ENCODE measurements at regions not wholly inside any gene's neighbourhood (a gene's known extent, or its start where the extent isn't known, plus 50 kb on each side); places are given as distances from the start of the nearest gene placed in this dataset.
"Not testable (repeated sequence)": the region's sequence is repeated elsewhere in the genome, so short reads cannot be mapped to it uniquely, and the experiment has no call there.

GRCh38 chr12:70008944-70009343 lies 183.9 kb downstream of the MYRFL start:
- no peak for DNase-seq (ENCODE audit: low spot score)

GRCh38 chr12:70011353-70011752 lies 186.3 kb downstream of the MYRFL start:
- no peak for DNase-seq (ENCODE audit: low spot score)

GRCh38 chr12:70013016-70013415 lies 188.0 kb downstream of the MYRFL start:
- not testable (repeated sequence) for DNase-seq (ENCODE audit: low spot score)

DNA sequence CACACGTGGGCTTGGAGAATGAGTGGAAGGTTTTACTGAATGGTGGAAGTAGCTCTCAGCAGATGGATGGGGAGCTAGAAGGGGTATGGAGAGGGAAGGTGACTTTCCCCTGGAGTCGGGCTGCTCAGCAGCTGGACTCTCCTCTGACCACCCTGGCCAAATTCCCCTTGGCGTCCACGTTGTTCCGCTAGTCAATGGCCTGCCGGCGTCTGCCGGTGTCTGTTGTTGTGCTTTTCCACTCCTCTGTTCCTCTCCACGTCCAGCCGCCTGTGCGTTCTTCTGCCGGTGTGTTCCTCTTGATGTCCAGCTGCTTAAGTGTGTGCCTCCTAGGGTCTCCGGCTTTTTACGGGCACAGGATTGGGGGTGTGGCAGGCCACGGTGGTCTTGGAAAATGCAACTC lies 203.5 kb downstream of the MYRFL start:
- no peak for DNase-seq (ENCODE audit: low spot score)

DNA sequence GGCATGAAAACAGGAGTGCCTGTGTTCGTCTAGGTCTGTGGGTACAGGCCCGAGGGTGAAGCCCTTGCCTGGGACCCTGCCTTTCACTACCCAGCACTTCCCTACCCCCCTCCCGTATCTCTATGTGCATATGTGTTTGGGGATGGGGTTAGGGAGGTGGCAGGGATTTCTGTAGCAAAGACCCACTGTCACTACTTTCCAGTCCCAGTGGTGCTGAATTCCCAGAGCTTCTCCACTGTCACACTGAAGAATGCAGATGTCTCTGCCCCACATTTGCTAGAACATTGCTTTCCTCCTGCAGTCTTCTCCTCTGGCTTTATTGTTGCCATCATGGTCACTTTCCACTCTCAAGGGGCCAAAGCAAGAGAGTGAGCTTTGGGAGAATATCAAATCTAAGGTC lies 203.9 kb downstream of the MYRFL start:
- no peak for DNase-seq (ENCODE audit: low spot score)

- DNase-seq (ENCODE audit: low spot score): no peak
Observed at GRCh38 chr12:70031046-70031445, 206.0 kb downstream of the MYRFL start.

DNA sequence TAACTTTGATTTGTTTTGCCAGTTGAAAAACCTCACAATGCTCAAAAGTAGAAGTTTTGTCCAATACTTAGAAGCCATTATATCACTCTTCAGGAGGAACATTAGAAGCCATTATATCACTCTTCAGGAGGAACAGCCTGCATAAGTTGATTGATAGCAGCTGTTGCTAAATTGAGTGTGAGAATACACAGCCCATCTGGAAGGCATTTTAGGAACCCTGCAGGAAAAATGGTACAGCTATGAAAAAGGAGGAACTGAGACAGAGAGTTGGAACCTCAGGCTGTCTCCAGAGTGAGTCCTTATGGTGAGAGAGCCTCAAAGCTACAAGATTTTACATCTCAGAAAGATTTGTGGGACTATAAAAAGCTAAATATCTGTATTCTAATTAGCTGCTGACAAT lies 207.0 kb downstream of the MYRFL start:
- DNase-seq (ENCODE audit: low spot score): no peak

DNA sequence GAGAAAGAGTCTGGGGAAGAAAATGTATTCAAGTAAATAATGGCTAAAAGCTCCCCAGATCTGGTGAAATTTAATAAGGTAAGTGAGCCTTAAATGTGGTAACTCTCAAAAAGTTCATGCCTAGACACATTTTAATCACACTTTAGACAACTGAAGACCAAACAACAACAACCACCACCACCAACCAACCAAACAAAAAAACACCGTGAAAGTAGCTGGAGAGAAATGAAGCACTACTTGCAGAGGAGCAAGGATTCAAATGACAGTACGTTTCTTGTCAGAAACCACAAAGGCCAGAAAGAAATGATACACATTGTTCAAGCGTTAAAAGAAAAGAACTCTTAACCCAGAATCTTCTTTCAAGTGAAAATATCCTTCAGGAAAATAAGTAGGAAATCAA lies 208.3 kb downstream of the MYRFL start:
- no peak for DNase-seq (ENCODE audit: low spot score)

DNA sequence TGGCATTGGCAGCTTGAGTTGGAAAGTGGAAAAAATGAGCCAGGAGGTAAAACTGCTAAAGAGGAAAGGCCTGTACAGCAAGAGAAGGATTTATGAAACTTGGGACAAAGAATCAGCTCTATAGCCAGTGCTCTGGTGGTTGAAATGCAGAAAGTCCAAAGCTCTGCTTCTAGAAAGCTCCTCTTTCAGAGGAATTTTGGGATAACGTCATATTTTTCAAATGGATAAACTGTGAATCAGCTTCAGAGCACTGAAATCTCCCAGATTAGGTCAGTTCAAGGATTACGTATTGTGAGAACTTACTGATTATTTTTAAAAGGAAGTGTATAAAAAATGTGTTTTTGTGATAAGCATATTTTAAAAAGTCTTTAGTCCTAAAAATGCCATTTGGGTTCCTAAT lies 203.1 kb upstream of the CNOT2 start:
- DNase-seq (ENCODE audit: low spot score): no peak

GRCh38 chr12:70042675-70043074 lies 200.6 kb upstream of the CNOT2 start:
- DNase-seq (ENCODE audit: low spot score): no peak

GRCh38 chr12:70043490-70044138 lies 199.6 kb upstream of the CNOT2 start:
- no peak for DNase-seq (ENCODE audit: low spot score)

DNA sequence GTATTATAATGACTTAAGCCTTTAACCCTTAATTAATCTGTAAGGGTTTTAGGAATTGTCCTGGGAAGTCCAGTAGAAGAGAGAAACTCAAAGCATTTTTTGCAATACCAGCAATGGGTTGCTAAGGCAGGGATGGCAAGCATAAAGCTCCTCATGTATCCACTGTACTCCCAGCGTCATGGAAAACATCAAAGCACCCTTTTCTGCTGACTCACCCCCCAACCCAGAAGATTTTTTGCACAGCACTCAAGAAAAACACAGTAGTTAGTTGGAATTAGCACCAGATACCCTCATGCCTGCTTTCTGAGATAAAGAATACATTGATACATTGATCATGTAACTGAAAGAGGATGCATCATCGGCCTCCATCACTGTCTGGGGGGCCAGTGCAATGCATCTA lies 199.1 kb upstream of the CNOT2 start:
- DNase-seq (ENCODE audit: low spot score): no peak

DNA sequence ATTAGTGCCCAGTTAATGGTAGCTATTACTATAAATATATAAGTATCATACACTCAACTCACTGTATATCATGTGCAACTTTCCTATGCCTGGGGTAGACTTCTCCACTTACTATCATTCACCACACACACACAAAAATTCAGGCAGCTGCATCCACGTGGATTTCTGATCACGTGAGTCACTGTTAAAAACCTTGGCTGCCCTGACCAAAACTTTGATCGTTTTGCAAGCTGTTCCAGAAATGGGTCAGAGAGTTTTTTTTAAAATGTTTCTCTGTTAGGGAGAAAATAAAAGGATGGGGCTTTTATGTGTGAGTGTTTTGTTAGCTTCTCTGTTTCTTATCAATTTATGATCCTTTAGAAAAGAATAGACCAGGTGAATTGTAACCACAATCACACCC lies 198.2 kb upstream of the CNOT2 start:
- DNase-seq (ENCODE audit: low spot score): no peak

- DNase-seq (ENCODE audit: low spot score): no peak
Observed at GRCh38 chr12:70045514-70045913, 197.7 kb upstream of the CNOT2 start.

DNA sequence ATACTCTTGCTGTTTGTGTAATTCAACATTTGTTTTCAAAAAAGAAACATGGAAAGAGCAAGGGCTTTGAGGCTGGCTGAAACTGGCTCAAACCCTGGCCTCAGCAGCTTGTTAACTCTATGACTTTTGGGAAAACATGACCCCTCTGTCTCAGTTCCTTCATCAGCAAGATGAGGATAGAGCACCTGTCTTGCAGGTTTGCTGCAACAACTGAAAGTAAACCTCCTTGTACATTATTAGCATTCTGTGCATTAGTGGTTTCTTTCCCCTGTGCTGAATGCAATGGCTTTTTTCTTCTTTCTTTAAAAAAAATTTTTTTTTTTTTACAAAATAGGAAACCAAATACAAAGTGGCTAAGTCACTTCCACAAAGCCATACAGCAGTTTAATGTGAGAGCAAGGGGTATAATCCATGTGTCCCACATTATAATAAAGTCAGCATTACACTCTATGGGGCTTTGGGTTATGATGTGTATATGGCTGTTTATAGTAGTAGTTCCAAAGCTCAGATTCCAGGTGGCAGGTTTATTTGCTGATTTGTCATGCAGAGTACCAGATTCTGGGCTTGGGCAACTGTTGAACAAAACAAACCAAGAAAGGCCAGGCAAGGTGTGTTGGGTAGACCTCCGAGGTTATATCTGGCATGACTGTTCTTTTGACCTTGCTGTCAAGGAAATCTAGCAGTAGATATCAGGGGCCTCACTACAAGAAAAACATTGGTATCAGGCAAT lies 194.5 kb upstream of the CNOT2 start:
- DNase-seq (ENCODE audit: low spot score): no peak

DNA sequence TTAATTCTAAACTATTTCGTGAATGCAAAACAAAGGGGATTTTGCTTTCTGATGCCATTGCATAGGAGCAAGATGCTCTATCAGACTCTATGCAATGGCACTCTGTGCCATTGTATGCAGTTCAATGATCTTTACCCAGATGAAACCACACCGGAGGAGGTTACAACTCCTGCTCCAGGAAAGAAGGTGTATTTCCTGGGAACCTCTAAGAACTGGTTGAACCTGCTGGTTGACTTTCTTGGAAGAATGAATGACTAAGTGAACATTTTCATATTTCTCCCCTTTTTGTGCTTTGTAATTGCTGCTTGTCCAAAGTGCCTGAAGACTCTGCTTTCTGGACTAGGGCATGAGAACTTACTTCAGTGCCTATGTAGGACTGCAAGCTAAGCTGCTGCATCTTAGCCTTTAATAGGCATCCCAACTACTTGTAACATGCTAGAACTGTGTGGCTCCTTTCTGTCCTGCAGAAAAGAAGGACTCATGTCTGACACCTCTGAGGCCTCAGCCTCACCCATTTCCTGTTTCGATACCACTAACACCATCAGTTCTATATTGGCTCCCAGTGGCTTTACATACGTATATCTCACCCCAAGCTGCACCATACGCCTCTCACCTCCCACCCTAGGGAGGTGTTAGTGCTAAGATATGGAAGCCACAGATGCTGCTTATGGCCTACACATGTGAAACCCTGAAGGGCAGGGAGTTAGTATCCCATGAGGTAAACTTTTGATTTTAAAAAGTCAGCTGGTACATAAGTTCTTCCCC lies 193.5 kb upstream of the CNOT2 start:
- no peak for DNase-seq (ENCODE audit: low spot score)

DNA sequence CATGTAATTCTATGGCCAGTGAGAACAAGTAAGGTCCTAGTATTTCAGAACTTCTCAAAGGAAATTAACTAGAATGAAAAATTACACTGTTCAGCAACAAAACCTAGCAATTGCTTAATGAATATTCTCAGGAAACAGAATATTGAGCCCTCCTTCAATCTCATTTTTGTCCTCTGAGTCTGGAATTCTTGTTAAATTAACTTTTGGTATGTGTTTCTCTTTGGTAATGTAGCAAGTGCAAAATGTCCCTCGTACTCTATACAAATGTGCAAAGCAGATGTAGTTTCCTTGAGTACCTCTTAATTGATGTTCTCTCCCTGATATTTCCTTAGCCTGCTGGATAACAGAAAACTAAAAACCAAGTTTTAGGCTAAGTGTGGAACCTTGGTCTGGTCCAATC lies 190.8 kb upstream of the CNOT2 start:
- no peak for DNase-seq (ENCODE audit: low spot score)

GRCh38 chr12:70052931-70053497 lies 190.2 kb upstream of the CNOT2 start:
- DNase-seq (ENCODE audit: low spot score): no peak

DNA sequence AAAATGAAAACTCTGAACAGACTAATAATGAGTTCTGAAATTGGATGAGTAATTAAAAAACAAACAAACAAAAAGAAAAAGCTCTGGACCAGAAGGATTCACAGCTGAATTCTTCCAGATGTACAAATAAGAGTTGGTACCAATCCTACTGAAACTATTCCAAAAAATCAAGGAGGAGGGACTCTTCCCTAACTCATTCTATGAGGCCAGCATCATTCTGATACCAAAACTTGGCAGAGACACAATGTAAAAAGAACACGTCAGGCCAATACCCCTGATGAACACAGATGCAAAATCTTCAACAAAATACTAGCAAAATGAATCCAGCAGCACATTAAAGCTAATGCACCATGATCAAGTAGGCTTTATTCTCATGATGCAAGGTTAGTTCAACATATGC lies 183.9 kb upstream of the CNOT2 start:
- no peak for DNase-seq (ENCODE audit: low spot score)

- DNase-seq (ENCODE audit: low spot score): no peak
Observed at GRCh38 chr12:70060634-70061033, 182.6 kb upstream of the CNOT2 start.

GRCh38 chr12:70068743-70069142 lies 174.5 kb upstream of the CNOT2 start:
- no peak for DNase-seq (ENCODE audit: low spot score)

DNA sequence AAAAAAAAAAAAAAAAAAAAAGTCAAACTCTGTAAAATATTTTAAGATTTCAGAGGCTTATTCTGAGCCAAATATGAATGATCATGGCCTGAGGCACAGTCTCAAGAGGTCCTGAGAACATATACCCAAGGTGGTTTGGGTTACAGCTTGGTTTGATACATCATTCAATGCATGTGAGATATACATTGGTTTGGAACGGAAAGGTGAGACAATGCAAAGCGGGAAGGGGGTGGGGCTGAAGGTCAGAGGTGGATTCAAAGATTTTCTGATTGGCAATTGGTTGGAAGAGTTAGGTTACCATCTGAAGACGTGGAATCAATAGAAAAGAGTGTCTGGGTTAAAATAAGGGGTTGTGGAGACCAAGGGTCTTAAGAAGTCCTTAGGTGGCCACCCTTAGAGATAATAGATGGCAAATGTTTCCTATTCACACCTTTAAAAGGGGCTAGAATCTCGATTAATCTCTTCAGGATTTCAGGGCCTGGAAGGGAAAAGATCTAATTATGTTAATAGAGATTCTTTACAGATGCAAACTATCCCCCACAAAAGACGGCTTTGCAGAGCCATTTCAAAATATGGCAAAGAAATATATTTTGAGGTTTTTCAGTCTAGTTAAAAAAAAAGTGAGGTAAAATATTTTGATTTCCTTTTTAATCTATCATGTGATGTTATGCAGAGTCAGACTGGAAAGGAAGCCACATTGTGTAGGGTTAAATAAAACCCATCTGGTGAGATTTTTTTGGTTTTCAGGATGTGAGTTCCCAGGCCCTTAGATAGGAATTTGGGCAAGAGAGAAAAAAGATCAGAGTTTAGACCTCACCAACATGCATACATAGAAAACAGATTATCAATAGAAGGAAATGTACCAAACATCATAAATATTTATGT lies 173.8 kb upstream of the CNOT2 start:
- DNase-seq (ENCODE audit: low spot score): no peak

Data from globus pallidus (tissue), 1 donor.